HFF-Myc (cell line): ENCODE measurements at regions not wholly inside any gene's neighbourhood (a gene's known extent, or its start where the extent isn't known, plus 50 kb on each side); places are given as distances from the start of the nearest gene placed in this dataset.

Experiments used
- DNase-seq: peaks from one replicate; pipeline ENCODE4 v3.0.0-alpha.2; 2011; ENCODE audit warnings: low read depth; ENCODE audit errors: extremely low read depth
- H3K4me3 ChIP-seq: replicated peaks from 2 replicates; pipeline ENCODE4 v1.5.1; 2011; ENCODE audit warnings: low read depth, mild to moderate bottlenecking, control low read depth, low read length
- TF ChIP-seq, protein P1 (sequence below): IDR thresholded peaks from 2 replicates; pipeline ENCODE4 v1.5.1; 2012; ENCODE audit warnings: mild to moderate bottlenecking, low read depth, low read length, control low read depth; ENCODE audit errors: missing control alignments

DNA sequence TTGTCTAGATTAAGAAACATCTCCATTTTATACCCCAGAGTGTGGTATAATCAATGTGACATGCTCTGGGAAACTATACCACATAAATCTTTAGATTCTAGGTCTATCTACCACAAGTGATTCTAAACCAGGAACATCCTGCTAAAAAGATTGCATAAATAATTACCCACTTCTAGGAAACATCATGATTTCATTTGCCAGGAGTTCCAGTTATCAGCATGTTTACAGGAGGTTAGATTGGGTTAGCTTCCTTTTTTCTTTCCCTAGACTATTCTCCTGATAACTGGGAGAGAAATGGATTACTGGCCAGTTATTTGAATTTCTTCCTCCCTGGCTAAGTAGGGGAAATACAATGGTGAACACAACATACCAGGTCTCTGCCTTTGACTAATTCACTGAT, 230.3 kb upstream of the BOD1L1 start:
- DNase-seq = no peak
- H3K4me3 ChIP-seq = no peak overlapping the region
- TF ChIP-seq, protein P1, sequence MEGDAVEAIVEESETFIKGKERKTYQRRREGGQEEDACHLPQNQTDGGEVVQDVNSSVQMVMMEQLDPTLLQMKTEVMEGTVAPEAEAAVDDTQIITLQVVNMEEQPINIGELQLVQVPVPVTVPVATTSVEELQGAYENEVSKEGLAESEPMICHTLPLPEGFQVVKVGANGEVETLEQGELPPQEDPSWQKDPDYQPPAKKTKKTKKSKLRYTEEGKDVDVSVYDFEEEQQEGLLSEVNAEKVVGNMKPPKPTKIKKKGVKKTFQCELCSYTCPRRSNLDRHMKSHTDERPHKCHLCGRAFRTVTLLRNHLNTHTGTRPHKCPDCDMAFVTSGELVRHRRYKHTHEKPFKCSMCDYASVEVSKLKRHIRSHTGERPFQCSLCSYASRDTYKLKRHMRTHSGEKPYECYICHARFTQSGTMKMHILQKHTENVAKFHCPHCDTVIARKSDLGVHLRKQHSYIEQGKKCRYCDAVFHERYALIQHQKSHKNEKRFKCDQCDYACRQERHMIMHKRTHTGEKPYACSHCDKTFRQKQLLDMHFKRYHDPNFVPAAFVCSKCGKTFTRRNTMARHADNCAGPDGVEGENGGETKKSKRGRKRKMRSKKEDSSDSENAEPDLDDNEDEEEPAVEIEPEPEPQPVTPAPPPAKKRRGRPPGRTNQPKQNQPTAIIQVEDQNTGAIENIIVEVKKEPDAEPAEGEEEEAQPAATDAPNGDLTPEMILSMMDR = no peak

DNA sequence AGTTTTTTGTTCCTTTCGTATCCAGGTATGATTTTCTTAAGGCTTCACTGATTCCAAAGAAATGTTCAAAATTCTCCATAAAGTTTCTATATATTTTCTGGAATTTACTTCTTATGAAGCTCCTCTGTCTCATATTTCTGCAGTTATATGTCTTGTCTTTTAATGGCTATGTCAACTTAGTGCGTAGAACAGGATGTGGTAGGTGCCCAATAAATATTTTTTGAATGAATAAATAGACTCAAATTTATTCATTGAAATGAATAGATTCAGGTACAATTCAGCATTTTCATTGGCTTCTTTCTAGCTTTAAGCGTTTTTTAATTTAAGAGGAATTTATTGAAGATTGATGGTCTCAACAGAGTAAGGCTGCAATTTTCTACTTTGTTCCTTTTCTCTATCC, 231.9 kb upstream of the BOD1L1 start:
- no peak for DNase-seq
- H3K4me3 ChIP-seq = no peak overlapping the region
- TF ChIP-seq, protein P1 = no peak

DNA sequence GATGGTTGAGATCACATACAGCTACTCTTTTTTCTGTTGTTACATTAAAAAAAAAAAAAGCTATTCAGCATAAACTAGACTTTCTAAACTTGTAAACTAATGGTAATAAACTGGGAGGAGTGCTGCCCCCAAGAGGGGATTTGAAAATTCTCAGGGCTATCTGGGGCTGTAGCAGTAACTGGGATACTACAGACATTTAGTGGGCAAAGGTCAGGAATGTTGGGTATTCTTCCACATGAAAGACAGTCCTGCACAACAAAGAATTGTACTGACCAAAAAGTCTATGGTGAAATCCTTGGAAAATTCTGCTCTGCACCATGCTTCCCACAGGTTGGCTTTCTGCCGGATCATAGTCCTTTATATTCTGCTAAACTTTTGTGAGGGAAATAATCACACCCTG, 232.6 kb upstream of the BOD1L1 start:
- TF ChIP-seq, protein P1 = peak; percentile 17
- DNase-seq = no peak
- no peak overlapping the region for H3K4me3 ChIP-seq

DNA sequence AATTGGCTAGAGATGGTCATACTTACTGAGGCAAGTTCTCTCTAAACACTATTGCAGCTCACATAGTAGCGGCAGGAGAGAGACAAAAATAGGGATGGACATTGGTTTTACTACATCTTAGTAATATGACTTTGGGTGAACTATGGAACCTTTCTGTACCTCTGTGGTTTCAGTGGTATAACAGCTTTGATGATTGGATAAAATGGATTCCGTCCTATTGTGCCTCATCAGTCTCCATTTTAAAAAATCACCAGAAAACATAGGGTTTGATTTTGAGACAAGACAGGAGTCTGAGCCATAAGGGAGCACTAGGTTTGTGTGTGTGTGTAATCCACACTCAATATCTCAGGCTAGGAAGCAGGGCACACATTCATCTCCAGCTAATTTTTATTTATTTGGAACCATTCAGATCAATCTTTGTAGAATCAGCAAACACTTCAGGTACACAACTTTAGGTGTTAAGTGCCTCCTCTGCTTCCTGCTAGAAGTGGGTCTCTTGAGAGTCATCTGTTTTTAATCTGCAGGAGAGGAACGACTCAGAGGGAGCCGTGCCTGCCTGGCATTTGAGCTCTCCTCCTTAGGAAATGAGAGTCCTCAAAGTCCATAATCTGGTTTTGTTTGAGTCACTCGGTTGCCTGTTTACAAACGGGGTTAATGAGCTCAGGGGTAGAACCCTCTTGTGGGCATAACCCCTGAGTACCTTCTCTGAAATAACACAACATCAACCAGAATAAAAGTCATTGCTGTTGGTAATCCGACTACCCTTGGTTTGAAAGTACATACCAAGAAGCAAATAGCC, 238.5 kb upstream of the BOD1L1 start:
- peak; percentile 50 for DNase-seq
- no peak overlapping the region for H3K4me3 ChIP-seq
- TF ChIP-seq, protein P1 = no peak

DNA sequence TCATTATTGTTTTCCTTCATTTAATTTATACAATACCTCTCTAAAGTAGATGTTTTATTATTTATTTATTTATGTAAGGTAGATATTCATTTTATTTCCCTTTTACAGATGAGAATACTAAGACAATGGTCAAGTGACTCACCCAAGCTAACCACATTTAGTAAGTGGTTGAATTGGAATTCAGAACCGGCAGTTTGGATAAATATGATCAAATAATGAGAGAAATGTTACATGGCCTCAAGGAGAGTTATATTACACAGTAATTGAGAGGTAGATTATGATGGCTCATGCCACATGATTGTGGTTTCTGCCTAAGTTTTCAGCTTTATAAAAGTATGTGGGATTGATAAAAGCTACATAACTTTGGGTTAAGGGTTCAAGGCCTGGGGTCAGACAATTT, 239.4 kb upstream of the BOD1L1 start:
- no peak for DNase-seq
- TF ChIP-seq, protein P1 = no peak

DNA sequence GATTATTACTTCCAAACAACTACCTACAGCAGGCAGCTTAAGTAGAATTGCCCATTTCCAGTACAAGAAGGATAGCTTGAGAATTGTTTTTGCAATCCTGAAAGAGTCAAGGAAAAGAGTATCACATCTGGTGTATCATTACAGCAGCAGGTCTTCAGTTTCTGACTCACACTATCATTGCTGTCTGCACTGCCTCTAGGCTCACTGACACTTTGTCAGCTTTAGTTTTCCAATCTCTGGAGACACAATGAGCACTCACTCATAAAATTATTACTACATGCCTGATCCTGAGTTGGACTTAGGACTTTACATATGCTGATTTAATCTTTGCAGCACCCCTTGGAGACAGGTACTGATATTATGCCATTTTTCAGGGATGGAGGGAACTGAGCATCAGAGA, 244.6 kb upstream of the BOD1L1 start:
- TF ChIP-seq, protein P1 = no peak
- H3K4me3 ChIP-seq = no peak overlapping the region
- DNase-seq = no peak

More for the DNA sequence above, 239.4 kb upstream of the BOD1L1 start:
- H3K4me3 ChIP-seq = no peak overlapping the region
